ENCODE measurements at regions not wholly inside any gene's neighbourhood (a gene's known extent, or its start where the extent isn't known, plus 50 kb on each side); places are given as distances from the start of the nearest gene placed in this dataset.

DNA sequence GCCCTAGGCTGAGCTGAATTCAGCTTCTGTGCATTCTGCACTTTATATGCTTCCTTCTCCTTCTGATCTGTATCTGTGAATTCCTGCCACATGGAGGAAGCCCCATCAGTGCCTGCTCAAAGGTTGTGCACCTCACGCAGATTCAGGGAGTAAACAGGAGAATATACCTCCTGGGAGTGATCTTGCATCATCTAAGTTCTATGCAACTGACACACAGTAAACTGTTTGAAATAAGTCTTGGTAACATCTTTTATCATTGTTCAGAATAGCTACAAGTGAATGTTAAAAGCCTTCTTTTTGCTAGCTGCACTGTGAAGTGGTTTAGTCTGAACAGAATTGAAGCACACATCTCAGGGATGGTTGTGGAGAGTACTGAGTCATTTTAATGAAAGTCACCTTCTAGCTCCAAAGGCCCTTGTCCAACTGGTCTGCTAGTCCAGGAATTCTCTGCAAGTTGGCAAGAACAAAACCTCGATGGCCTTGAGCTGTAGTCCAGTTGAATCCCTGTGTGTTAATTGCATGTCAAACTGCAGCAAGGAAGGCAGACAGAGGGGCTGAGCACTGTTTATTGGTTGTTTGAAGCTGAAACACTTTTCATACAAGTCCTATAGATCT, 215.0 kb downstream of the WNT5A start:
- H3K4me3 Mint-ChIP-seq: no peak overlapping the region

More for the DNA sequence above, 215.0 kb downstream of the WNT5A start:
- no peak for ATAC-seq
- peaks cover 7% of the 10 kb centered on the region; the same call in 1 of the 2 replicates for H3K9me3 Mint-ChIP-seq
- no peak for DNase-seq (ENCODE audit: low spot score)
- TF ChIP-seq, protein P1, sequence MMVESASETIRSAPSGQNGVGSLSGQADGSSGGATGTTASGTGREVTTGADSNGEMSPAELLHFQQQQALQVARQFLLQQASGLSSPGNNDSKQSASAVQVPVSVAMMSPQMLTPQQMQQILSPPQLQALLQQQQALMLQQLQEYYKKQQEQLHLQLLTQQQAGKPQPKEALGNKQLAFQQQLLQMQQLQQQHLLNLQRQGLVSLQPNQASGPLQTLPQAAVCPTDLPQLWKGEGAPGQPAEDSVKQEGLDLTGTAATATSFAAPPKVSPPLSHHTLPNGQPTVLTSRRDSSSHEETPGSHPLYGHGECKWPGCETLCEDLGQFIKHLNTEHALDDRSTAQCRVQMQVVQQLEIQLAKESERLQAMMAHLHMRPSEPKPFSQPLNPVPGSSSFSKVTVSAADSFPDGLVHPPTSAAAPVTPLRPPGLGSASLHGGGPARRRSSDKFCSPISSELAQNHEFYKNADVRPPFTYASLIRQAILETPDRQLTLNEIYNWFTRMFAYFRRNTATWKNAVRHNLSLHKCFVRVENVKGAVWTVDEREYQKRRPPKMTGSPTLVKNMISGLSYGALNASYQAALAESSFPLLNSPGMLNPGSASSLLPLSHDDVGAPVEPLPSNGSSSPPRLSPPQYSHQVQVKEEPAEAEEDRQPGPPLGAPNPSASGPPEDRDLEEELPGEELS (CRISPR knock-in tag; IDR thresholded peaks at IDR 0.05): no peak
- TF ChIP-seq, protein P2, sequence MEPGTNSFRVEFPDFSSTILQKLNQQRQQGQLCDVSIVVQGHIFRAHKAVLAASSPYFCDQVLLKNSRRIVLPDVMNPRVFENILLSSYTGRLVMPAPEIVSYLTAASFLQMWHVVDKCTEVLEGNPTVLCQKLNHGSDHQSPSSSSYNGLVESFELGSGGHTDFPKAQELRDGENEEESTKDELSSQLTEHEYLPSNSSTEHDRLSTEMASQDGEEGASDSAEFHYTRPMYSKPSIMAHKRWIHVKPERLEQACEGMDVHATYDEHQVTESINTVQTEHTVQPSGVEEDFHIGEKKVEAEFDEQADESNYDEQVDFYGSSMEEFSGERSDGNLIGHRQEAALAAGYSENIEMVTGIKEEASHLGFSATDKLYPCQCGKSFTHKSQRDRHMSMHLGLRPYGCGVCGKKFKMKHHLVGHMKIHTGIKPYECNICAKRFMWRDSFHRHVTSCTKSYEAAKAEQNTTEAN (CRISPR knock-in tag; IDR thresholded peaks at IDR 0.05): no peak
- no peak for TF ChIP-seq MYBL2 (CRISPR knock-in tag; IDR thresholded peaks at IDR 0.05)
- TF ChIP-seq RELA (CRISPR knock-in tag; IDR thresholded peaks at IDR 0.05; ENCODE audit: borderline replicate concordance): no peak
- TF ChIP-seq, protein P3, sequence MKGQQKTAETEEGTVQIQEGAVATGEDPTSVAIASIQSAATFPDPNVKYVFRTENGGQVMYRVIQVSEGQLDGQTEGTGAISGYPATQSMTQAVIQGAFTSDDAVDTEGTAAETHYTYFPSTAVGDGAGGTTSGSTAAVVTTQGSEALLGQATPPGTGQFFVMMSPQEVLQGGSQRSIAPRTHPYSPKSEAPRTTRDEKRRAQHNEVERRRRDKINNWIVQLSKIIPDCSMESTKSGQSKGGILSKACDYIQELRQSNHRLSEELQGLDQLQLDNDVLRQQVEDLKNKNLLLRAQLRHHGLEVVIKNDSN (CRISPR knock-in tag; IDR thresholded peaks at IDR 0.05): no peak
- no peak for TF ChIP-seq ZNF138 (CRISPR knock-in tag; conservative IDR thresholded peaks at IDR 0.05)
- TF ChIP-seq, protein P4, sequence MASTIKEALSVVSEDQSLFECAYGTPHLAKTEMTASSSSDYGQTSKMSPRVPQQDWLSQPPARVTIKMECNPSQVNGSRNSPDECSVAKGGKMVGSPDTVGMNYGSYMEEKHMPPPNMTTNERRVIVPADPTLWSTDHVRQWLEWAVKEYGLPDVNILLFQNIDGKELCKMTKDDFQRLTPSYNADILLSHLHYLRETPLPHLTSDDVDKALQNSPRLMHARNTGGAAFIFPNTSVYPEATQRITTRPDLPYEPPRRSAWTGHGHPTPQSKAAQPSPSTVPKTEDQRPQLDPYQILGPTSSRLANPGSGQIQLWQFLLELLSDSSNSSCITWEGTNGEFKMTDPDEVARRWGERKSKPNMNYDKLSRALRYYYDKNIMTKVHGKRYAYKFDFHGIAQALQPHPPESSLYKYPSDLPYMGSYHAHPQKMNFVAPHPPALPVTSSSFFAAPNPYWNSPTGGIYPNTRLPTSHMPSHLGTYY (CRISPR knock-in tag; IDR thresholded peaks at IDR 0.05): no peak
- TF ChIP-seq IRF2 (CRISPR knock-in tag; IDR thresholded peaks at IDR 0.05; ENCODE audit: borderline replicate concordance, low read depth): no peak
- TF ChIP-seq, protein P5, sequence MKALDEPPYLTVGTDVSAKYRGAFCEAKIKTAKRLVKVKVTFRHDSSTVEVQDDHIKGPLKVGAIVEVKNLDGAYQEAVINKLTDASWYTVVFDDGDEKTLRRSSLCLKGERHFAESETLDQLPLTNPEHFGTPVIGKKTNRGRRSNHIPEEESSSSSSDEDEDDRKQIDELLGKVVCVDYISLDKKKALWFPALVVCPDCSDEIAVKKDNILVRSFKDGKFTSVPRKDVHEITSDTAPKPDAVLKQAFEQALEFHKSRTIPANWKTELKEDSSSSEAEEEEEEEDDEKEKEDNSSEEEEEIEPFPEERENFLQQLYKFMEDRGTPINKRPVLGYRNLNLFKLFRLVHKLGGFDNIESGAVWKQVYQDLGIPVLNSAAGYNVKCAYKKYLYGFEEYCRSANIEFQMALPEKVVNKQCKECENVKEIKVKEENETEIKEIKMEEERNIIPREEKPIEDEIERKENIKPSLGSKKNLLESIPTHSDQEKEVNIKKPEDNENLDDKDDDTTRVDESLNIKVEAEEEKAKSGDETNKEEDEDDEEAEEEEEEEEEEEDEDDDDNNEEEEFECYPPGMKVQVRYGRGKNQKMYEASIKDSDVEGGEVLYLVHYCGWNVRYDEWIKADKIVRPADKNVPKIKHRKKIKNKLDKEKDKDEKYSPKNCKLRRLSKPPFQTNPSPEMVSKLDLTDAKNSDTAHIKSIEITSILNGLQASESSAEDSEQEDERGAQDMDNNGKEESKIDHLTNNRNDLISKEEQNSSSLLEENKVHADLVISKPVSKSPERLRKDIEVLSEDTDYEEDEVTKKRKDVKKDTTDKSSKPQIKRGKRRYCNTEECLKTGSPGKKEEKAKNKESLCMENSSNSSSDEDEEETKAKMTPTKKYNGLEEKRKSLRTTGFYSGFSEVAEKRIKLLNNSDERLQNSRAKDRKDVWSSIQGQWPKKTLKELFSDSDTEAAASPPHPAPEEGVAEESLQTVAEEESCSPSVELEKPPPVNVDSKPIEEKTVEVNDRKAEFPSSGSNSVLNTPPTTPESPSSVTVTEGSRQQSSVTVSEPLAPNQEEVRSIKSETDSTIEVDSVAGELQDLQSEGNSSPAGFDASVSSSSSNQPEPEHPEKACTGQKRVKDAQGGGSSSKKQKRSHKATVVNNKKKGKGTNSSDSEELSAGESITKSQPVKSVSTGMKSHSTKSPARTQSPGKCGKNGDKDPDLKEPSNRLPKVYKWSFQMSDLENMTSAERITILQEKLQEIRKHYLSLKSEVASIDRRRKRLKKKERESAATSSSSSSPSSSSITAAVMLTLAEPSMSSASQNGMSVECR (CRISPR knock-in tag; IDR thresholded peaks at IDR 0.05; ENCODE audit: borderline replicate concordance): no peak
- no peak for TF ChIP-seq TEAD1 (CRISPR knock-in tag; IDR thresholded peaks at IDR 0.05)
- TF ChIP-seq NFATC4 (CRISPR knock-in tag; IDR thresholded peaks at IDR 0.05): no peak
- TF ChIP-seq, protein P6, sequence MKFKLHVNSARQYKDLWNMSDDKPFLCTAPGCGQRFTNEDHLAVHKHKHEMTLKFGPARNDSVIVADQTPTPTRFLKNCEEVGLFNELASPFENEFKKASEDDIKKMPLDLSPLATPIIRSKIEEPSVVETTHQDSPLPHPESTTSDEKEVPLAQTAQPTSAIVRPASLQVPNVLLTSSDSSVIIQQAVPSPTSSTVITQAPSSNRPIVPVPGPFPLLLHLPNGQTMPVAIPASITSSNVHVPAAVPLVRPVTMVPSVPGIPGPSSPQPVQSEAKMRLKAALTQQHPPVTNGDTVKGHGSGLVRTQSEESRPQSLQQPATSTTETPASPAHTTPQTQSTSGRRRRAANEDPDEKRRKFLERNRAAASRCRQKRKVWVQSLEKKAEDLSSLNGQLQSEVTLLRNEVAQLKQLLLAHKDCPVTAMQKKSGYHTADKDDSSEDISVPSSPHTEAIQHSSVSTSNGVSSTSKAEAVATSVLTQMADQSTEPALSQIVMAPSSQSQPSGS (CRISPR knock-in tag; IDR thresholded peaks at IDR 0.05; ENCODE audit: borderline replicate concordance, low read depth): no peak
- no peaks in the 10 kb centered on the region for H3K36me3 Mint-ChIP-seq
- H3K4me1 Mint-ChIP-seq: peaks cover 22% of the 10 kb centered on the region
- H3K27me3 Mint-ChIP-seq (ENCODE audit: low read depth): no peaks in the 10 kb centered on the region
- CTCF ChIA-PET: interaction anchor here (0.8 kb wide), 1 partner anchor 133 kb away, joined by 3 read pairs; no protein-coding TSS in a partner anchor
- no peak overlapping the region for H3K27ac Mint-ChIP-seq
- POLR2A ChIA-PET: no interaction called here
